Tibial nerve (tissue), 4 donors: ENCODE measurements at regions not wholly inside any gene's neighbourhood (a gene's known extent, or its start where the extent isn't known, plus 50 kb on each side); places are given as distances from the start of the nearest gene placed in this dataset.

Source experiments
- DNase-seq, 2 donors: peaks; one replicate each; pipeline ENCODE4 v3.0.0-alpha.2; 2019; ENCODE audit warnings: low spot score in 2 of 2
- H3K27ac ChIP-seq, 4 donors: fragments of 200-600 bp; sonication (generic) in 3 of 4; one replicate each; pipeline ENCODE4 v1.5.1; 2017 to 2019; ENCODE audit warnings: mild to moderate bottlenecking in 1 of 4
- H3K27me3 ChIP-seq, 2 donors: fragments of 200-600 bp; sonication (generic) in 1 of 2; one replicate each; pipeline versions ENCODE4 v1.5.1 to v1.6.0; 2017 to 2019
- H3K36me3 ChIP-seq, 3 donors: fragments of 200-600 bp; sonication (generic); one replicate each; pipeline ENCODE4 v1.5.1; 2018 to 2019
- H3K4me1 ChIP-seq, 4 donors: fragments of 200-600 bp; sonication (generic) in 3 of 4; one replicate each; pipeline ENCODE4 v1.5.1; 2017 to 2019
- H3K4me3 ChIP-seq, 4 donors: fragments of 200-600 bp; sonication (generic) in 3 of 4; one replicate each; pipeline ENCODE4 v1.5.1; 2017 to 2019; ENCODE audit warnings: mild to moderate bottlenecking in 1 of 4, moderate library complexity in 1 of 4
- H3K9me3 ChIP-seq, 4 donors: fragments of 200-600 bp; sonication (generic) in 3 of 4; one replicate each; pipeline ENCODE4 v1.5.1; 2017 to 2019
- EP300 ChIP-seq, 2 donors: sonication (generic); formaldehyde crosslinking; IDR thresholded peaks; one replicate each; pipeline ENCODE4 v1.6.1; 2017; ENCODE audit warnings: antibody characterized with exemption in 2 of 2, mild to moderate bottlenecking in 1 of 2
- POLR2A ChIP-seq, 2 donors: fragments of 450-650 bp; IDR thresholded peaks; one replicate each; pipeline ENCODE4 v1.6.1; 2017; ENCODE audit warnings: antibody characterized with exemption in 2 of 2, mild to moderate bottlenecking in 2 of 2, moderate library complexity in 2 of 2
- WGBS, 2 donors: methylation state at CpG; one replicate each; pipeline ENCODE4 v1.1.5; 2018; 5-methylcytosine and 5-hydroxymethylcytosine counted together
- TF ChIP-seq, protein P1 (sequence below), 5 experiments: fragments of 200-600 bp in 3 of 5; fragments of 450-650 bp in 2 of 5; sonication (generic) in 3 of 5; IDR thresholded peaks; one replicate each; pipeline ENCODE4 v1.5.1; 2016 to 2019; ENCODE audit warnings: antibody characterized with exemption in 5 of 5, mild to moderate bottlenecking in 3 of 5, moderate library complexity in 2 of 5

- 73 to 78% methylated on average over 6 of the region's 6 CpGs for WGBS, 2 donors
- TF ChIP-seq POLR2A (IDR thresholded peaks at IDR 0.05) (no peak), EP300 (IDR thresholded peaks at IDR 0.05) (no peak)
- TF ChIP-seq, protein P1, sequence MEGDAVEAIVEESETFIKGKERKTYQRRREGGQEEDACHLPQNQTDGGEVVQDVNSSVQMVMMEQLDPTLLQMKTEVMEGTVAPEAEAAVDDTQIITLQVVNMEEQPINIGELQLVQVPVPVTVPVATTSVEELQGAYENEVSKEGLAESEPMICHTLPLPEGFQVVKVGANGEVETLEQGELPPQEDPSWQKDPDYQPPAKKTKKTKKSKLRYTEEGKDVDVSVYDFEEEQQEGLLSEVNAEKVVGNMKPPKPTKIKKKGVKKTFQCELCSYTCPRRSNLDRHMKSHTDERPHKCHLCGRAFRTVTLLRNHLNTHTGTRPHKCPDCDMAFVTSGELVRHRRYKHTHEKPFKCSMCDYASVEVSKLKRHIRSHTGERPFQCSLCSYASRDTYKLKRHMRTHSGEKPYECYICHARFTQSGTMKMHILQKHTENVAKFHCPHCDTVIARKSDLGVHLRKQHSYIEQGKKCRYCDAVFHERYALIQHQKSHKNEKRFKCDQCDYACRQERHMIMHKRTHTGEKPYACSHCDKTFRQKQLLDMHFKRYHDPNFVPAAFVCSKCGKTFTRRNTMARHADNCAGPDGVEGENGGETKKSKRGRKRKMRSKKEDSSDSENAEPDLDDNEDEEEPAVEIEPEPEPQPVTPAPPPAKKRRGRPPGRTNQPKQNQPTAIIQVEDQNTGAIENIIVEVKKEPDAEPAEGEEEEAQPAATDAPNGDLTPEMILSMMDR (IDR thresholded peaks at IDR 0.05), result no peak
These were observed 358.8 kb downstream of the CMPK2 start for GRCh38 chr2:6506859-6507258.

DNA sequence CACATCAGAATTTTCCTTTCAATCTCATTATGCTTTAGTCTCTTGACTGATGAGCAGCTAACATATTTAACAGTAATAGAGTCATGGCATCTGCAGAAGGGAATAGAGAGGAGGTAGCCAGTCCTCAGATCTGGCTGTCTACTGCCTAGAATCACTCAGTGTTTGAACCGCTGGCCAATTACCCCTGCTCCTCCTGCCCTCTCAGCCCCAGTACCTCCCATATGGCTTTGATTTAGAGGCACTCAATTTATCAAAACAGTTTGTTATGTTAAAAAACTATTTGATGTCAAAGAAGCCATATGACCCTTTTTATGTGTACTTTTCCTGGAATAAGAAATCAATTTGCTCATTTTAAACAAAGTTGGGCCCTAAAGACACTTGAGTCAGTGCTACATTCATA, 355.2 kb downstream of the CMPK2 start:
- H3K36me3 ChIP-seq, result no peaks in the 10 kb centered on the region
- TF ChIP-seq, protein P1 (IDR thresholded peaks at IDR 0.05), result no peak
- no peak for TF ChIP-seq POLR2A (IDR thresholded peaks at IDR 0.05)
- TF ChIP-seq EP300 (IDR thresholded peaks at IDR 0.05), result no peak
- DNase-seq, result no peak
- H3K27ac ChIP-seq, result no peak overlapping the region
- H3K27me3 ChIP-seq, result no peaks in the 10 kb centered on the region
- 62 to 71% methylated on average over 1 of the region's 1 CpG for WGBS, 2 donors
- H3K4me1 ChIP-seq, result no peaks in the 10 kb centered on the region
- H3K4me3 ChIP-seq, result no peak overlapping the region
- H3K9me3 ChIP-seq, result no peaks in the 10 kb centered on the region

More at GRCh38 chr2:6506859-6507258, 358.8 kb downstream of the CMPK2 start:
- Histone ChIP-seq H3K9me3 (no peaks in the 10 kb centered on the region), H3K4me1 (no peaks in the 10 kb centered on the region), H3K27me3 (no peaks in the 10 kb centered on the region), H3K36me3 (no peaks in the 10 kb centered on the region), H3K4me3 (no peak overlapping the region), H3K27ac (no peak overlapping the region)
- no peak for DNase-seq

- TF ChIP-seq, protein P1 (IDR thresholded peaks at IDR 0.05), result no peak
- TF ChIP-seq EP300 (IDR thresholded peaks at IDR 0.05), result no peak
- no peak for TF ChIP-seq POLR2A (IDR thresholded peaks at IDR 0.05)
- Histone ChIP-seq H3K27me3 (no peaks in the 10 kb centered on the region), H3K4me1 (no peaks in the 10 kb centered on the region), H3K36me3 (no peaks in the 10 kb centered on the region), H3K27ac (no peak overlapping the region), H3K9me3 (no peaks in the 10 kb centered on the region), H3K4me3 (no peak overlapping the region)
- no peak for DNase-seq
- WGBS, 2 donors, result 48 to 52% methylated on average over 2 of the region's 2 CpGs
These were observed 353.1 kb downstream of the CMPK2 start for GRCh38 chr2:6512589-6512988.

- Histone ChIP-seq H3K36me3 (no peaks in the 10 kb centered on the region), H3K27ac (no peak overlapping the region), H3K27me3 (no peaks in the 10 kb centered on the region), H3K9me3 (no peaks in the 10 kb centered on the region), H3K4me1 (no peaks in the 10 kb centered on the region), H3K4me3 (no peak overlapping the region)
- TF ChIP-seq EP300 (IDR thresholded peaks at IDR 0.05), result no peak
- TF ChIP-seq POLR2A (IDR thresholded peaks at IDR 0.05), result no peak
- TF ChIP-seq, protein P1 (IDR thresholded peaks at IDR 0.05), result no peak
- WGBS, 2 donors, result 56 to 60% methylated on average over 6 of the region's 6 CpGs
- DNase-seq, result no peak
These were observed 349.0 kb downstream of the CMPK2 start for GRCh38 chr2:6516674-6517073.

DNA sequence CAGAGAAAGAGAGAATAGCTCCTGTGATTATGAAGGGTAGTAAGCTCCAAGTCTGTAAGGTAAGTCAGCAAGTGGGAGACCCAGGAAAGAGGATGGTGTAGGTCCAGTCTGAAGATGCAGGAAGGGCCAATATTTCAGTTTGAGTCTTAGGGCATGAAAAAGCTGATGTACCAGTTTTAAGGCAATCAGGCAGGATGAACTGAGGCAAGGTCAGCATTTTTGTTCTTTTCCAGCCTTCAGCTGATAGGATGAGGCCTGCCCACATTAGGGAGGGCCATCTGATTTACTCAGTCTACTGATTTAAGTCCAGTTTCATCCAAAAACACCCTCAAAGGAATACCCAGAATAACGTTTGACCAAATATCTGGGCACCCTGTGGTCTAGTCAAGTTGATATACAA, 347.3 kb downstream of the CMPK2 start:
- no peak overlapping the region for H3K27ac ChIP-seq
- H3K36me3 ChIP-seq, result no peaks in the 10 kb centered on the region
- no peaks in the 10 kb centered on the region for H3K9me3 ChIP-seq
- DNase-seq, result no peak
- H3K4me3 ChIP-seq, result no peak overlapping the region
- 65 to 71% methylated on average over 1 of the region's 1 CpG for WGBS, 2 donors
- no peaks in the 10 kb centered on the region for H3K27me3 ChIP-seq
- no peaks in the 10 kb centered on the region for H3K4me1 ChIP-seq
- TF ChIP-seq EP300 (IDR thresholded peaks at IDR 0.05) (no peak), POLR2A (IDR thresholded peaks at IDR 0.05) (no peak)
- TF ChIP-seq, protein P1 (IDR thresholded peaks at IDR 0.05), result no peak
